GM18909 (cell line): ENCODE measurements at regions not wholly inside any gene's neighbourhood (a gene's known extent, or its start where the extent isn't known, plus 50 kb on each side); places are given as distances from the start of the nearest gene placed in this dataset.
"Not testable (repeated sequence)": the region's sequence is repeated elsewhere in the genome, so short reads cannot be mapped to it uniquely, and the experiment has no call there.

Experiments used
- ATAC-seq: cut with Tn5 transposase; IDR thresholded peaks from one replicate; pipeline ENCODE4 v1.9.1; 2021; ENCODE audit warnings: mild to moderate bottlenecking; ENCODE audit not compliant: unreplicated experiment, poor library complexity

DNA sequence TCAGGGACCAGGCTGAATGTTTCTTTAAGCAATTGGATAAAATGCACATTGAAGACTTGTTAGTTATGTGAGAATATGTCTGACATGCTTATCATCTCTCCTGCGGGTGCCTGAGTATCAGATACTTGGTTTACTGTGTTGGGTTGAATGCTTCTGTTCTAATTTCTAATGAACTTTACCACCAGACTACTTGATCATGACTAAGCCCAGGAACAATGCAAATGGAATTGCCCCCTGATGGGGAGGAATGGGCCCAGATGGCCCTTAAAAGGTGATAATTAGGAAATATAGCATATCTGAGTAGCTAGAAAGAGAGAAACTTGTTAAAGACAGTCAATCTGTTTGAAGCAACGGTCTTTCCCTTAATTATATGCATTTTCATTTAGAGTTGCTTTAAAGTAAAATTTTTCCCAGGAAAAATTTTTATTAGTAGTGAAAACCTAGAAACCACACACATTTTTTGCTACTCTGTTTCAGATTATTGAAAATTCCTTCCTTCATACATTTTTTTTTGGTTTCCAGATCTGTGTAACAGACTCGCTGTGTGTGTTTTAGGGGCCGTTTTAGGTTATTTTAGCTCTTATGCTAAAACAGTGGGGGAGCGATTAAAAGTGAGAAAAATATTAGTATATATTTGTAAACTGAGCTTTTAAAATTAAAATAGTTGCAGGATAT is 186.6 kb downstream of the TM9SF2 start:
- no peak for ATAC-seq

DNA sequence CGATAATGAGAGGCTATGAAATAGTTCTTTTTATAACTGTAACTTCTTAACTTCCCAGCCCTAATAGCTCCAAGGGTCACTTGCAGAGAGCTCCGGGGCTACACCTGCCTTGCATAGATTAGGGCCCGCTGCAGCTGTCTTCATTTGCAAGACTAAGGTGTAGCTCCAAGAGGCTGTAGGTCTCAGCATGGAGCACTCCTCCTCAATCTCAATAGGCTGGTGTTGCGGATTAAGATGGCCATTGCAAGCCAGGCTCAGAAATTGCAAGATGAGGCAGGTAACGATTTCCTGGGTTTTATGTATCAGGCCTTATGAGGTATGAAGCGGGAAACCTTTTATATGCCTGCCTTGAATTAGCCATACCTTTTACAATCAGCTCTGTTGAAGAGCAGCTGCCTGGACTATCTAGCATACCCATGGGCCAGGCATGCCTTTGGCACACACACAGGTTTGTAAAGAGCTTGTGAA is 185.7 kb downstream of the TM9SF2 start:
- ATAC-seq, result no peak

DNA sequence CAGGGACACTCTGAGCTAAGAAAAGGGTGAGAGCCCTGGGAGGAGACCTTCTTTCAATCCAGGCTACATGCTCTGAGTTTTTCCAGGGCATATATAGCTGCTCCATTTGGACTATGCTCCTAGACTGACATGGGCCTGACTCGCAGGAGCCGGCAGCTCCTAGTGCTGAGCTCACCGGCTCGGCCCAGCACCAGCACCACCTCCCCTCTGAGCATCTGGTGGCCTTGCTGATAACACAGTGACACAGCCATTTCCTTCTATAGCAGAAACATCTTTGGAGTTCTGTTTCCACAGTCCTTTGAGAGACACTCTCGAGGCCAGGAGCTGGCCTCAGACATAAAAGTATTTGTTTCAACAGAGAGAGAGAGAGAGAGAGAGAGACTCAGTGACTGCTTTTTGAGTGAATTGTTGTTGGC is 184.9 kb downstream of the TM9SF2 start:
- ATAC-seq, result no peak

DNA sequence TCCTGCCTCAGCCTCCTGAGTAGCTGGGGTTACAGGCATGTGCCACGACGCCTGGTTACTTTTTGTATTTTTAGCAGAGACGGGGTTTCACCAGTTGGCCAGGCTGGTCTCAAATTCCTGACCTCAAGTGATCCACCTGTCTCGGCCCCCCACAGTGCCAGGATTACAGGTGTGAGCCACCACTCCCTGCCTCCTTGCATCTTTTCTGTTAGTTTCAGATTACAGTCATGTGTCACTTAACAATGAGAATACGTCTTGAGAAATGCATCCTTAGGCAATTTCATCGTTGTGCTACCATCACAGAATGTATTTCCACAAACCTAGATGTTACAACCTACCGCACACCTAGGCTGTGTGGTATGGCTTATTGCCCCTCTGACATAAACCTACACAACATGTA is 180.4 kb downstream of the TM9SF2 start:
- ATAC-seq, result no peak

DNA sequence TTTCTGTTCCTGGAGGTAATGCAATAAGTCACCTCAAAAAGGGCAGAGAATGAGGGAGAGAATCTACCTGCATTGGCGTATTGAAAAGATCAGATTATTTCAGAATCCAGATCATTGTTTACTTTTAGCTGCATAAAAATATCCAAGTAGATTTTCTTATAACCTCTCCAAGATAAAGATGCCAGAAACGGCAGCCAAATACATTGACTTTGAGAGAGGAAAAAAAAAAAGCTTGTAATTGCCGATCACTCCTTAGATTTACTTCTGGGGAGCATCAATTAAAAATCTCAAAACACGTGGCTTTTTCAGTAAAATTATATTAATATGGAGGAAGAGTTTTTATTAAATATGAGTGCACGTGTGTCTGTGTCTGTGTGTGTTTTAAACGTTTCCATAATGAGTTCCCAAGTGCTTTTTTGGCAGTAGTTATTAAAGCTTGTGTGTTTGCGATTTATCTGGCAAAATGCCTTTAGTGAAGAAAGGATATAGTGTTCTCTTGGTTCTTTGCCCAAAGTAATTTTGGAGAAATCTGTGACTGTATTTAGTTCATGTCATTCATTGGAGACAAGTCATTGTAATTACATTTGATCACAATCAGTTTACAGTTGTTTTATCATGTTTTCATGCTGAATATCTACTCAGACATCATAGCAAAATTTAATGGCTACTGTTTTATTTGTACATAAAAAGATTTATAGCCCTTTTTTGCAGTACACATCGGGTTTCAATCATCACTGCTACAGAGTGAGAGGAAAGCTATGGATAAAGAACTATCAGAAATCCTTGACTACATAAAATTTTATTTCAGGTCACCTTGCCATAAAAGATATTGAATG is 176.1 kb downstream of the TM9SF2 start:
- no peak for ATAC-seq

DNA sequence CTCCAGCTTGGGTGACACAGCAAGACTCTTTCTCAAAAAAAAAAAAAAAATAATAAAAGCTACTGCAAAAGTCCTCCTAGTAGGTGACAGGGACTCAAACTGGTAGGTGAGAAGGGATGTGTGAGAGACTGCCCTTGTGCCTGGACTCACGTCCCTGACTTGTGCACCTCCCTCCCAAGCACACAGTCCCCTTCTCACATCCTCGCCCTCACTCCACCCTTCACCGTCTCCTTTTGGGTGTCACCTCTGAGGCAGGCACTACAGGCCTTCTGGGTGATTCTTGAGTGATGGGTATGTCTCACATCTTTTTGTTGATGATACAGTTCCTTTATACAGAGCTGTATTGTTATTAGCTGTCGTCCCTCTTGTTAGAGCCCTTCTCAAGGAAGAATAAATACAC is 170.5 kb downstream of the TM9SF2 start:
- ATAC-seq, result no peak

DNA sequence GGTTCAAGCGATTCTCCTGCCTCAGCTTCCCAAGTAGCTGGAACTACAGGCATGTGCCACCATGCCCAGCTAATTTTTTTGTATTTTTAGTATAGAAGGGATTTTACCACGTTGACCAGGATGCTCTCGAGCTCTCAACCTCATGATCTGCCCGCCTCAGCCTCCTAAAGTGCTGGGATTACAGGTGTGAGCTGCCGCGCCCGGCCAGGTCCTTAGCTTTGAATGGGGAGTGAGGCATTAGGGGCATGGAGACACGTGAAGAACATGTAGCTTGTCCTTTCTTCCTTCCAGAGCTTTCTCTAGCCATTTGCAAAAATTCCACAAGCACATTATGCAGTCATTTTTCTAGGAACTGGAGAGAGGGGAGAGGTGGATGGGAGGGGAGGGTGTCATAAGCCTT is 167.8 kb downstream of the TM9SF2 start:
- not testable (repeated sequence) for ATAC-seq

DNA sequence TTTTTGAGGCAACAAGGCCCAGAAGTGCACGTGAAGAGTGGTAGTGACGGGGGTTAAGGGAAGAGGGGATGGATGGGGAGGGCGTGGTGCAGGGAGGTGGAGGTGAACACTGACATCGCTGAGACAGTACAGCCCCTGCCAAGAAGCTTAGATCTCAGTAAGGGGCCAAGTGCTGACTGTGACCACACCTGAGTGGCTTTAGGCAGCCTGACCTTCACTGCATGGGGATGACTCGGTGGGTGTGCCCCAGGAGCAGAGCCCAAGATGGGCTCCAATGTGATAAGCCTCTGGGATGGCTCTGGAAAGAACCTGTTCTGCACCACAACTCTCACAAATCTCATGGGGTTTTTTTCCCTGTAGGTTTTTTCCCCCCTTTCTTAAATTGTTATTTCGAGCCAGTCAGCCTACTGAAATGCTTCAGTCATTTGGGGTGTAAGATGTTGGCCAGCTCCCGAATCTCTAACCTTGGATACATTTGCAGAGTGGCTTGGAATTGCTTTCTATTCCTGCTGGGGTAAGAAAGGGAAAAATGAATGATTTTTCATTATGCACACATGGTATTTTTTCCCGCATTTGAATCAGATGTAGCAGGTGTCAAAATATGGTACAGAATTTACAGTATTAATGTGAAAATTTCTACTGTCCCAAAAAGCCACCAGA is 165.0 kb downstream of the TM9SF2 start:
- no peak for ATAC-seq

DNA sequence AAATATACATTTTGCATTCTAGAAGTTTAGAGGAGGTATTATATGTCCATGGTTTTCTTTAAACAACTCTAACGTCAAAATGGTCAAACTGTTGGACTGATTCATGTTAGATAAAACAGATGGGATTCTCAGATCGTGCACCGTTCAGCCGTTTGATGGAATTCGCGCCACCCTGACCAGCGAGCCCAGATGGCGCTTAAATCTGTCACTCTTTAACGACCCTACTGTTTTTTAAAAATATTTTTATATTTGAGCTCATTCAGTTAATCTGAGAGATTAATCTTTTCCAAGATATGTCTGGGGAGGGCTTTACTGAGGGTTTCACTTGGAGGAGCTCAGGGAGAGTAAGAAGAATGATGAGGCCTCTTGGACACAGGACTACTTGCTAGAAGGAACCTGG is 164.4 kb downstream of the TM9SF2 start:
- ATAC-seq, result no peak

DNA sequence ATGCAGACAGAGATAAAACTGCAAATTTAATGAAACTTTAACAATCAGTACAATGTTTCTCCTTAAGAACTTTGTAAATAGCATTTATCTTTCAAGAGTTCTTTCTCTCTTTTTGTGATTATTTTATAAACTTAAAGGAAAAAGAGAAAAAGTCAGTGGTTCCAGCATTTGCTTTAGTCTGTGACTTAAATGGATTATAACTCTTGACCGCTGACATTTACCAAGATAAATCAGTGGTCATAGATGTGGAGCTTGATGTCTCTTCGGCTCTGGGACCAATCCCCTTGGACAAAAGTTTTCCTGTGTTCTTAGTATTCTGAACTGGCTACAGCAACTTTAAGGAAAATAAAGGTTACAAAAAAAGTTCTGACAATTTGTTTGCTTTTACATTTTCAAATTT is 162.6 kb downstream of the TM9SF2 start:
- ATAC-seq, result no peak

DNA sequence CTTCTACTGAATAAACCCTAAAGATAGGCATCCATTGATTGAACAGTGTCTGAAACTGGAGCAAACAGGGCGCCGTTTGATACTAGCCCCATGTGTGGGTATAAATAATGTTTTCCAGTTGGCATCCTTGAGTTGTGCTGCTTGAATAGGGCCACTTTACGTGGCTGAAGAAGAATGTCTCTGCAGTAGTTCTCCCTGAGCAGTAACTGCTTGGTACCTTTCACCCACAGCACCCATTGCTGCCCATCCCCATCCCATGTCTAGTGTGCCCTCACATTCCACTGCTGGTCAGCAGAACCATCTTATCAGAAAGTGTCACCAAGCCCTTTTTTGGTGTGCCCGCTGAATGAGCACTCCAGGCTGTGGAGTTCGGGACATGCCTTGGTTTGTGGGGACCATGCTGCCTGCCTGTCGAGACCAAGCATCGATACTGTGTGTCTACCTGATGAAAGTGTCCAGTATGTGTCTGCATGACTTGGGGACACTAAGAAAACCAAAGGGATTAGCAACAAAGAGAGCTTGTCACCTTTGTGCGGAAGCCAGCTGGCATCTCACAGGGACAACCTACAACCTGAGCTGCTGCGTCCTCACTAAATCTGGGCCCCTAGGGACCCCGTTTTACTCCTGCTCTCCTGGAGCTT is 162.0 kb downstream of the TM9SF2 start:
- no peak for ATAC-seq

DNA sequence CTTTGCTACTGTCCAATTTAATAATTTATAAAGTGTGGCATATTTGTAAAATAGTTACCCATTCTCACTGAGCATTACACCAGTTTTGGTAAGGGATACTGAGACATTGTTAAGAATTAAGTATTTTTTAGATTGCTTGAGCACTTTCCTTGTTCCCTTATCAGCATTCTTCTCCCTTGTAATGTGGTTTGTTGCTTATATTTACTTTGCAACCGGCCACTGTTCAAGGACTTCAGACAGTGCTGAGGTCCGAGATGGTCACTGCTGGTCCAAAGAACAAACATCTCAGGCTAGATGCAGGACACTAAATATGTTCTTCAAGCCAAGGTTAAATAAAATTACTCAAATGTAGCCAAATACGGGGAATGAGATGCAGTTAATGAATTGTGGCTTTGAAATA is 161.4 kb downstream of the TM9SF2 start:
- ATAC-seq, result no peak

DNA sequence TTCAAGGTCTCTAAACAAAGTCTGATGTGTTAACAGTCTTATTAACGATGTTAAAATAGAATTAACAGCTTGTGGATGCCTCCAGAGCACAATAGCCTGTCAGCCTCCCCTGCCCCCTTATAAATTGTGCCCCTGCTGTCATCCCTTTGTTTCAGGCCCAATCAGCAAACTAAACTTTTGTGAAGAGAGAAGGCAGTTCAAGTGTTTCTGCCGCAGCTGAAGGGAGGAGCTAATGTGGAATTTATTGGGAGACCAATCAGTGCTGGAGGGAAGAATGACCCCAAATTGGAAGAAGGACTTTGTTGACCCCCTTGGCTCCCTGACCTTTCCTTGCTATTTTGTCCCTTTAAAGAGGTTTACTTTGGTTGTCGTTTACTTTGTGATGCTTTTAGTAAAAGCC is 160.5 kb downstream of the TM9SF2 start:
- no peak for ATAC-seq

DNA sequence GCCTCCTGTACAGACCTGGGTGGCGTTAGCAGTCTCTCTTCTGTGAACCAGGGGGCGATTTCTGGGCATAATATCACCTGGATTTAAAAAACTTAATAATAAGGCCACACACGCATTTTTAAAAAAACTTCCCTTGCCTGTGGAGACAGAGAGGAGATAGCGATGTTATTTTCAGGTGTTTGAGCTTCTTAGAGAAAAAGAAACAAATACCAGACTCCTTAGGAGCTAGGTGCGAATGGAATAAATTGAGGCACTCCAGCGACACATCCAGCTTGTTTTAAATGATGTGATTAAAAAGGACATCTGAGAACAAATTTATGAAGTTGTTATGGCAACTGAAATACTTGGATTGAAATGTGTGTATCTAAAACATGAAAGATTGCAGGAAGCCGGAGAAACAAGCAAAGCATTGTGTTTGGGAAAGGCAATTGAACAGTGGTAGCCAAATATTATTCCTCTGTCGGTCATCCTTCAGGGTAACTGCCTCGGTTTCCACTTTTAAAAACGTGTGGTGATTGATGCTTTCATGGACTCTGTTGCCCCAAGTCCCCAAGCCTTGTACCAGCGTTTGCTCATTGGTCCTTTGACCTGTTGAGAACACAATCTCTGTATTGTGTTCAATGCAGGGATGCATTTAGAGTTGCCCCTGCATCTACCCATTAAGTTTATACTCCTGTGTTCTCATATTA is 158.7 kb downstream of the TM9SF2 start:
- ATAC-seq, result no peak

DNA sequence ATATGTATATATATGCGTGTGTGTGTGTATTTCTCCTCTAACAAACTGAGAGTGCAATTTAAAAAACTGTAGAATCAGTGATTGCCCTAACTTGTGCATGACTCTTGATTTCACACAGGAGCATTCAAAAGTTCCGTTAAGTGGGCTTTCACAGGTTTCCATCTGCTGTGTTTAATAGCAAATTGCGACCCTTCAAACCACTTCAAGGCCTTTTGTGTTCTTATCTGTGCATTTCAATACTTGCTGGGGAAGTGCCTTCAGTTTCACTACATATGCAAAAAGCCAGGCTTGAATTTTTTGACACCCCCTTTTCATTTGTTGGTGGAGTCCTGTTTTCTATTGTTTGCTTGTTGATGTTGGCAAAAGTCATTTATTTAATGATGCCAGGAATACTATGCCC is 158.0 kb downstream of the TM9SF2 start:
- no peak for ATAC-seq

DNA sequence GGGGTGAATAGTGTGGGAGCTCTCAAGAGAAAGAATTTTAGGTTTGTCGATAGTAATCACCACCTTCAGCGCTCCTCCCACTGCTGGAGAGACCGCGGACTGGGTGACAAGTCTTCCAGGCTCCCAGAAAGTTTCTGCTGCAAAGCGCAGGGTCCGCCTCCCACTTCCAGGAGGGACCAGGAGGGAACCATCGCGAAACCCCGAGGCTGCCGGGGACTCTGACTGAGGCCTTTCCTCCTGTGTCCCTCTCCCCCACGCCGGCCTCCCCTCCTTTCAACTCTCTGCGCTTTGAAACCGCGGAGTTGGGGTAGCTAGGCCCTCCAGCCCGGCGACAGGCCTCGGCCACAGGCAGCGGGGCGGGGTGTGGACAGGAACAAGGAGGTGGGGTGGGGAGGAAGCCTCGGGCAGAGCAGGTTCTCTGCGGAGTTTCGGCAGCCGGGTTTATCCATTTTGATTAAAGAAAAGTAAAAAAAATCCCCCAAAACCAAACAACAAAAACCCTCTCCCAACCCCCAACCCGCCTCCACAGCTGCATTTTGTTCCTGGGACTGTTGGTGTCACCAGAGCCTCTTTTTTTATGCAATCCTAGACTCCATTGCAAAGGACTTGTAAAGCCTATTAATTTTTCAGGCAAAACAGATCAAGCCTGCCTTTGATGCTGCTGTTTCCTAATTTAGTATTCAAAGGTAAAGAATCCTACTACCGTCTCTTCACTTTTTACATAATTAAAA is 157.2 kb downstream of the TM9SF2 start:
- peak; percentile 57 for ATAC-seq

DNA sequence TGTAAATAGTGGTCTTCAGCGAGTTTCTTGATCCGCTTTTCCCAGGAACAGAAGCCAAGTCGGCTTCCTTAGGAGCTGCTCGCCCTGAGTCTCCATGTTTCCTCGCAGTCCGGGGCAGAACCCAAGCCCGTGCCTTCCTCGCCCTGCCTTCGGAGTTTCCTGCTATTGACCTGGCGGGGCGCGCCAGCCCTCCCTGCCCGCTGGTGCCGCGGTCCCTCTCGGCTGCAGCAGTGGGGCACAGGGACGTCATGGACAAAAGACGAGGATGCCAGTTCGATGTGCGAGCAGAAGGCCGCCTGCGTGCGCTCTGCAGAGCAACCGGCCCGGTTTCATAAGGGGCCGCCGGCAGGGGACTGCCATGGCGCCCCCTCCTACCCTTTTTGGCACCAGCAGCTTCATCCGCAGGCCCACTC is 156.6 kb downstream of the TM9SF2 start:
- peak; percentile 35 for ATAC-seq

DNA sequence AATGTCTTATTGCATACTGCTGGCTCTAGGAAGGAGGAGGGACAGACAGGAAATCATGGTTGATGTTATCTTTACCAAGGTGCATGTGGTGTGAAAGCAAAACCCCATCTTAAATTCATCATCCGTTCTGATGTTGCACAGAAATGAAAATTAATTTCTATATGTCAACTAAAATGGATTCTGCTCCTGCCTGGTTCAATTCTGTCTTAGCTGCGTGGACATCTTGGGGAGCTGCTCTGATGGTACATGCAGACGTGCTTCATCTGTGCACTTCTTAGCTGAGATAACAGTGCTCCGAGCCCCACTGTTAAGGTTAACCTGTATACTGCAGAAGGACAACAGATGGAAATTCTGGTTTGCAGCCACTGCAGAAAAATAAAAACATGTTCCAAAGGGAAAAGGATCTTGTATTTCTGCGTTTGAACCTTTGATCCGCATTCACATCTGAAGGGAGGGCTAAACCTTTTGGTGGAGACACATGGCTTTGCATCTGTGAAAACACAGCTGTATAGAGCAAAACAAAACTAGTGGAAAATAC is 155.6 kb downstream of the TM9SF2 start:
- ATAC-seq, result no peak

DNA sequence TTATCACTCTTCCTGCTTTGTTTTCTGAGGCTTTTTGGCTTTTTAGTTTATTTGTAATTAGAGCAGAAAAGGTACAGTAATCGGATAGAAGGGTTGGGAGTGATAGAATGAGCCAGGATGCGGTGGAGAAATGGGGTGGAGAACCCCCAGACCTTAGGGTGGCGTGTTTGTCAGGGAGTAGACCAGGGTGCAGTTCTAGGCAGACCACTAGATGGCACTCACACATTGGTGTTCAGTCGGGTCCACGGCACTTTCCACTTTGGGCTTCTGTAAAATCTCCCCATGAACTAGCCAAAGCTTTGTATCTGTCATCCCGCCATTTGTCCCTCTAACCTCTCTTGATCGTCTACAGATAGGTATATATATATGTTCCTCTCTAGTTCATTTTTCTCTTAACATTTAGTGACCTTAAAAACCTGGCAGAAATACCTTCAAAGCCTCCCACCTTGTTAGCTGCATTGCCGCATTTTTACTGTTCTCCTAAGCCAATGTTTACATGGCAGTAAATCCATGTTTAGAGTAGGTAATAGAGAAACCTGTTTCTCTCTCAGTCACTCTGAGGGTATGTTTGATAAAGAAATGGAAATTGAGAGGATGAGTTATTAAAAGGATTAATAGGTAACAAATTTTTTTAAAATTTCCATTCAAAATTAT is 154.9 kb downstream of the TM9SF2 start:
- ATAC-seq, result peak; percentile 70
